GM21619 (cell line): ENCODE measurements at regions not wholly inside any gene's neighbourhood (a gene's known extent, or its start where the extent isn't known, plus 50 kb on each side); places are given as distances from the start of the nearest gene placed in this dataset.

Experiments used
- ATAC-seq: cut with Tn5 transposase; IDR thresholded peaks from one replicate; pipeline ENCODE4 v1.9.1; 2021; ENCODE audit not compliant: unreplicated experiment

DNA sequence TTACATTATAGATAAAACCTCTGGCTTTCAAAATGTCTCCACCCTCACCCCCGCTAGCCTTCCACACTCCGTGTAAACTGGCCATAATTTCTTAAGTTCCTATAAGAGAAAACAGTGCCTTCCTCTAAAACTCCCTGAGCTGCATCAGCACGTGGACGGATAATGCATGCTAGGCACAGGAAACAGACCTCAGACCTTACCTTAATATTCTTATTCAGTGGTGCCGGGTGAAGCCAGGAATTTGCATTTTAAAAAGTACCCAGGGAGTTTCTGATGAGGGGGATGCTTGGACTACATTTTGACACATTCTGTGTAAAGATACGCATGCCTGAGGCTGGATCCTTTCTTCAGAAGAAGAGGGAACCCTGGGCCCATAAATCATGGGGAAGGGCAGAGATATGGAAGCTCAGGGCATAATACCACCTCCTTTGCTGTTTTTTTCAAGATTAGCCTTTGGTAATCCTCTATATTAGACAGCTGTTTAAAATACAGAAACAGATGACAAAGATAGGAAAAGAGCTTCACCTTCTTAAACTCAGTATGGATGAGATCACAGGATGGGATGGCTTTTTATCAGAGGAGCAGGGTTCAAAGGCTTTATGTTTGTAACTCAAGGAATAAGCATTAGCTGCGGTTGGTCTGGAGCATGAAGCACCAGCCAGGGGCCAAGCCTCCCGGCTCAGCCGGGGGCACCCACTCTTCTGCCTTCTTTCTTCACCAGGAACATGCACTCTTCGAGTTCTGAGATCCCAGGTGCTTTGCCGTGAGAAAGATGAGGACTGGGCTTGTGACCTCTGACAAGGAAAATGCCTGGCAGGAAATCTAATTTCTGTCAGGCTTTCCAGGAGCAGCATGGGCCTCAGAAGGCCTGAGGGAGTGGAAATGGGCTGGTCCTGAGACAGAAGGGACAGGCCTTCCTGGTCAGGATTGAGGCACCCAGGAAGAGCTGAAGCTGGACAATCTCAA is 218.1 kb upstream of the SOX4 start:
- ATAC-seq = peak; percentile 74

DNA sequence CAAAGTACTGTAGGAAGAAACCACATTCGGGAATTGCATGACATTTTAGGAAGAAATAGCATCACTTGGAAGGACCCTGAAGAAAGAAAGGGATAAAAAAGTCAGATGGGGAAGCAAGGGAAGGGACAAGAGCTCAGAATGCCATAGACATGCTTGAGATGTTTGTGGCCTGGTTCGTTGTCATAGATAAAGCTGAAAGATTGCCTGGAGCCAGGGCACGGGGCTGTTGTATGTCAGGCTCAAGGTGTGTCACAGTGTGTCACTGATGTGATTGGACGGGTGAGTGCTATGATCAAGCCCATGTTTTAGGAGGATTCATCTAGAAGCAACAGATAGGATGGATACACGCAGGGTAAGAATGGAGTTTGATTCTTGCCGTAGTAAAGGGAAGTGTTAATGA is 216.2 kb upstream of the SOX4 start:
- ATAC-seq = no peak

DNA sequence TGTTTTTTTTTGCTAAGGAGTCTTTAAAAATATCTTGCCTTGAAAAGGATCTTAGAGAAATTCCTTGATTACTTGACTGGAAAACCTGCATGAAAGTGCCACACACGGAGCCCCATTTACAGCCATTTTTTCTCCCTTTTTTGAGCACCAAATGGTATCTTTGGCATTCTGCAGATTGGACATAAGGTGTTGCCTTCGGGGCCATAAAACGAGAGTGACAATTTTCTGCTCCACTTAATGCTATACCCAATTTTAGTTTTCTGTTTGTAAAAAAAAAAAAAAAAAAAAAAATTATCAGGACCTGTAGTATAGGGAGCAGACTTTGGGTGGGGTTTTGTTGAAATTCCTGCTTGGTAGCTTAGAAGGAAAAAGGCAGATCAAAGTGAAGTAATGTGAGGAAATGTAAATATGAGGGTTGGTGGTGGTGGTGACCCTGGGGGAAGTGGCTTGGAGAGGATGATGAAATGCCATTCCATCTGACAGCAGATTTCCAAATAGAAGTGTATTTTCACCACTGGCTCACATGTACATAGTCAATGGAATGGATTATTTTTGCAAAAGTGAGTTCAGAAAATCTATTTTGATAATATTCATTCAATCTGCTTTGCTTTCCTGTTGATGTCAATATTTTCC is 212.1 kb upstream of the SOX4 start:
- no peak for ATAC-seq

DNA sequence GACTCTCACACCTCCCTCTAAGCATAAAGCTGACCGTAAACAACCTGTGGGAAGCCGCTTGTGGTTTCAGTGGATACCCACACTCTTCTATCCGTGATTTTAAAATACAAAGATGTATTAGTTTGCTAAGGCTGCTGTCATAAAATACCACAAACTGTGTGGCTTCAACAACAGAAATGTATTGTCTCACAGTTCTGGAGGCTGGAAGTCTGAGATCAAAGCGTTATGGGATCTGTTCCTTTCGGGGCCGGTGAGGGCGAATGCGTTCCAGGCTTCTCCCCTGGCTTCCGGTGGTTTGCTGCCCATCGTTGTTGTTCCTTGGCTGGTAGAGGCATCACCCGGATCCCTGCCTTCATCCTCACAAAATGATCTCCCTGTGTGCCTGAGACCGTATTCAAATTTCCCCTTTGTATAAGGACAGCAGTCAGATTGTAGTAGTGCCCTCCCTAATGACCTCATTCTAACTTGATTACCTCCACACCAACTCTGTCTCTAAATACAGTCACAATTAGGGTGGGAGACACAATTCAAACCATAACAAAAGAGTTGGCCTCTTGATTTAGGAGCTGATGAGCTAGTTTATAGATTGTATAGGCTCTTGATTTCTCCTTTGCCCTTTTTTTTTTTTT is 210.6 kb upstream of the SOX4 start:
- ATAC-seq = no peak

DNA sequence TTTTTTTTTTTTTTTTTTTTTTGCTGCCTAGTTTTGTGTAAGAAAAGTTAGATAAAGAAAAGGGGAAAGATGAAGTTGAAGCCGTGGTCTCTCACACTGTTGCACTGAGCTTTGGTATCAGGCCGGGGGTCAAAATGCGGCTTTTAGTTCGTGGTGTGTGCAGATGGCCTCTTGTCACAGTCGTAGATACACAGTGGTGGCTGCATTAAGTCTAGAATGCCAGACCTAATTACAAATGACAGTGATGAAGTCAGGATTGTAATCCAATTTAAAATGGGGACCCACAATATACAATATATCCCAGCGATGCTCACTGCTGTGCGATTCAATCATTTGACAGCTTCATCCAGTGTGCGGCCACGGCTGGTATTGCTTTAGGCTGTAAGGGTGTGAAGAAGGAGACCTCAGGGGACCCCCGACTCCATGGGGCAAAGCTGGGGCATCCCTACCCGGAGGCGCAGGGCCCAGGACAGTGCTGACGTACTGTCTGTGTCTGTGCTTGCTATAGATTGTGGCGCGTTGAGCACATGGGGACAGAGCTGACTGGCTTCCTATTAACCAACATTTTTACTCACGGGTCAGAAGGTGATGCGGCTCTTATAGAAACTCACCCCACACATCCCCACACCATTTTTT is 210.0 kb upstream of the SOX4 start:
- no peak for ATAC-seq

DNA sequence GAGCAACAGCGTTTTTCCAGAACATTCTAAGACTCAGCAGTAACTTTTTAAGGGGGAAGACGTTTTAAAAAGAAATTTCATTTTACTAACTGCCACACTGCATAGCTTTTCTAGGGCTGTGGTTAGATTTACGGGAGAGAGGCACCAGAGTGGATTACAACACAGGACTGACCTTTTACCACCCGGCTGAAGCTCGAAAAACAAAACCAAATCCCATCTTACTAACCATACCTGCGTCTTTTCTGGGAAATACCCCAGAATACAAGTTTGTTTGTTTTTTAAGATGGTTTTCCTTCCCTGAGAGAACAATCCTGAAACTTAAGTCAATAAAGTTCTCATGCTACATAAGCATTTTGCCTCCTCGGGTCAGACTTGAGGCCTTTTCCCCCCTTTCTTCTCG is 209.3 kb upstream of the SOX4 start:
- ATAC-seq = no peak

DNA sequence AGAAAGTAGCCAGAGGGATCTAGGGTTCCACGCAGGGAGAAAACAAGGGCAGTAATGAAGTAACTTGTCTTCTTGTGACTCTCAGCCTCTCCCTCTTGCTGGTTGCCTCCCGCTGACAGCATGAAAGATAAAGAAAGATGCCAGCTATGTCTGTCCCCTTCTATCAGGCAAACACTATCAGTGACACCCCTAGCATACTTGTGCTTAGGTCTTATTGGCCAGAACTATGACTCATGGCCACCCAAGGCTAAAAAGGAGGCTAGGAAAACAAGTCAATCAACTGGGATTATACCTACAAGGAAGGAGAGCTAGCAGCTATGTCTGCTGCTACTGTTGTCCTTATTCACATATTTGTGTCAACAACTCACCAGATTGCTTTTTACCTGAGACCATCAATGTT is 206.8 kb upstream of the SOX4 start:
- ATAC-seq = no peak

DNA sequence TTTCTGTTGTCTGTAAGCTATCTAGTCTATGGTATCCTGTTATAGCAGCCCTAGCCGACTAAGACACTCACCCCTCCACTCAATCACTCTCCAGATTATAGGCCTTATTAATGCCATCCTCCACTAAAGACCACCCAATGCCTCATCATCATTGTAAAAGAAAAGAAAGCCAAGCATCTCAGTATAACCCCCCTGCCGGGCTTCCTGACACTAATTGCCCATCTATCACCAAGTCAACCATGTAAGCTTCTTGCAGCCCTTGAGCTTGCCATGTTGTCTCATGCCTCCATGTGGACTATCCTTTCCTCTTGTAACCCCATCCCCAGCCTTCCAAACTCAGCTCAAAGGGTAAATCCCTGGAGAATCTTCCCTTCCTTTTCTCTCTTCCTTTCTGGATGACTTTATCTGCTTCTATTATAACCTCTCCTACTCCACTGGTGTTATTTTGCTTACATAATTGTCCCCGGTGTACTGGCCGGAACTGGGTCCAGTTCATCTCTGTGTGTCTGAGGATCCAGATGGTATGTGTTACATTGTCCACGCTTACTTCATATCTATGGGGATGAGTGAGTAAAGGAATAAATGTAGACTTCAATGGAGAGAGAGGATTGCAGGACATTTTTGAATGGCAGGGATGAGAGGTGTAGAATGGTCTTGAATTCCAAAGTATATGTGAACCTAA is 202.9 kb upstream of the SOX4 start:
- no peak for ATAC-seq

DNA sequence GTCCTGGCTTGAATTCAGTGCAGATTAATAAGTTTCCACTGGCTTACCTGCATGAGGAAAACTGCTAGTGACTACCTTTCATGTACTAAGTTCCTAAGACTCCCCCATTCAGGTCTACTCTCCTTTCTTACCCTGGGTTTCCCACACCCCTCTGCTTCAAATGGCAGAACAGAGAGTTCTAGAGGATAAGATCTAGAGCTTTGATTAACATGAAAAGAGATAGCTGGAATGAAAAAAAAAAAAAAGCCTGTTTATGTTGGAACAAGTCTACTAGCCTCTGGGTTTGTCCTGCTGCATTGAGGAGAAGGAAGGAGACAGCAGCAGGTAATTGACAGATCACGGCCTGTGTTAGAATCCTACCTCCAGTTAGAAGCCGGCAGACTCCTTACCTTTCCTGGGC is 201.4 kb upstream of the SOX4 start:
- no peak for ATAC-seq

DNA sequence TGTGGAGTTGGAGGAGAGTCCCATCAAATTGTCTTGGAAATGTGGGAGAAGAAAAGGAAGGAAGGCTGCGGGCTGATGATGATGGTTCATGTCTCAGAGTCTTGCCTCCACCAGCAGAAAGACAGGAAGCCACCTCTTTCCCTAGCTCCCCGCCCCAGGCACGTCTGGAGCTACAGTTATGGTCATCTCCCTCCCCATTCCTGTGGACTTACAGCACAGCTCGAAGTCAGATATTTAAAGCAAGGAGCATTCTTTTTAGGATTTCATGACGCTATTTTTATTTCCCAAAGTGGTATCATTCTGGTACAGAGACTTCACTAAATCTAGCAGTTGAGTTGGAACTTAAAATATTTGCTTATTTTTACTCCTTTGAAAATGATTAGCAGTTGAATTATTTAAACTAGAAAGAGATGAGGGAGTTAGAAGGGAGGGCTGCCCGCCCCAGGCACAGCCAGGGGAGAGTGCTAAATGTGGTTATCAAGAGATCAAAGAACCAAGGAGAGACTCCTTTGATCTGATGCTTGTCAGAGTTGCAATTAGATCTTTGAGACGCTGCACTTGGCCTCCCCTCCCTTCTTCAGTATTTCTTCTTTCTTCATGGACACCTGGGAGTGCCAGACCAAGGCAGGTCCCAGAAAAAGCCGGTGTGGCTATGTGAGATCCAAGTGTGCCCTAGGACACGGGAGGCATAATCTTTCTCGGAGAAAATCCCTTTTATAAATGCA is 199.9 kb upstream of the SOX4 start:
- ATAC-seq = no peak

DNA sequence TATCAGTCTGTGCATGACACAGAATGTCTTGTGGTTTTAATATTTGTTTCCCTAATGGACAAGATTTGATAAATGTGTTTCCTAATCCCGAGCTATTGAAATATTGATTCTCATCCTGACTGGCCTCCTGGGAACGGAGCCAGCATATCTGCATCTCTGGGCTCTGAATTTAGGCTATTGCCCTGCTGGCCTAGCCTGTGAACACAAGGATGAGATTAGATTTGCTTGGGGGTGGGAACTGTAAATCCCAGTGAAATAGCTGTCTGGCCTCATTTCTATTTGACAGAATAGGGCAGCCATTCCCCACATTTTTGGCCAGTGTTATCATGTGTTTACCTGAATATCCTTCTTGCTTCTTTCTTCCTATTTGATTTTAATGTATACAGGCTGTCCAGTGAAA is 198.4 kb upstream of the SOX4 start:
- no peak for ATAC-seq

DNA sequence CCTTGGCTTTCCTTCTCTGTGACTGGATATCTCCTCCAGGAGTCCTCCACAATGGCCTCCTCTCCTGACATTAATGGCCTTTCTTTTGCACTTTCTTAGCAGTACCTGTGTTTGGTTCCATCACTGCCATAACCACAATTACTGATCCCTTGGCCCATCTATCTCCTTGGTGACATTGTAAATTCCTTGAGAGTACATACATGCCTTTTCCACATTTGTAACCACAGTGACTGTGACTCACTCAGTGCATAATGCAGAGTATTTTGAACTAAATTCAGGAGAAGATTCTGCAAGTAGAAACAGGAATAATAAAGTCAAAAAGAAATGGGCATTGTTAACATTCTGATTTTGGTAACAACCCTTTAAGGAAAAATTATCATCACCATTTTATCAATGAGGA is 197.2 kb upstream of the SOX4 start:
- no peak for ATAC-seq

DNA sequence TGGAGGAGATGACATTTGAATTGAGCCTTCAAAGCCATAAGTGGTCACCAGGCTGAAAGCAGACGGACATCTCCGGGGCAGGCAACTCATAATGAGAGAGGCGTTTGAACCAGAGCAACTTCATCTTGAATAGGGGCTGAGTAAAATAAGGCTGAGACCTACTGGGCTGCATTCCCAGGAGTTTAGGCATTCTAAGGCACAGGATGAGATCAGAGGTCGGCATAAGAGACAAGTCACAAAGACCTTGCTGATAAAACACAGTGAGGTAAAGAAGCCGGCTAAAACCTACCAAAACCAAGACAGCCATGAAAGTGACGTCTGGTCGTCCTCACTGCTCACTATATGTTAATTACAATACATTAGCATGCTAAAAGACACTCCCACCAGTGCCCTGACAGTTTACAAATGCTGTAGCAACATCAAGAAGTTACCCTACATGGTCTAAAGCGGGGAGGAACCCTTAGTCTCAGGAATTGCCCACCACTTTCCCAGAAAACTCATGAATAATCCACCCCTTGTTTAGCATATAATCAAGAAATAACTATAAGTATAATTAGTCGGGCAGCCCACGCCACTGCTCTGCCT is 194.7 kb upstream of the SOX4 start:
- no peak for ATAC-seq

DNA sequence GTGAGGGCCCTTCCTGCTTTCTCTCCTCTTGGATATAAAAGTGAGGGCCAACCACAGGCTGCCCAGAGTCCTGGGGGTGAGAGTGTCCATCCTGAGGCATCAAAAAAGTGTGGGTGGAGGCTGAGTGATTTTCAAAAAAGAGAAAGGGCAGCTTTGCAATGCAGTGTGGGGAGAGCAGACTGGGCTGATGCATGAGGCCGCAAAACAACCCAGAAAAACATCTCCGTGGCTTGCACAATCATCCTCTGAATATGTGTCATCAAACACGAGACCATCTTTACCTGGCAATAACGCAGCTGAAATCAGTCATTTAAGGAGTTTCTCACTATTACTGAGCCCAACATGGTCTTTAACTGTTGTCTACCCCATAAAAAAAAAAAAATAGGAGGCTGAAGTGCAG is 191.2 kb upstream of the SOX4 start:
- ATAC-seq = peak; percentile 69

DNA sequence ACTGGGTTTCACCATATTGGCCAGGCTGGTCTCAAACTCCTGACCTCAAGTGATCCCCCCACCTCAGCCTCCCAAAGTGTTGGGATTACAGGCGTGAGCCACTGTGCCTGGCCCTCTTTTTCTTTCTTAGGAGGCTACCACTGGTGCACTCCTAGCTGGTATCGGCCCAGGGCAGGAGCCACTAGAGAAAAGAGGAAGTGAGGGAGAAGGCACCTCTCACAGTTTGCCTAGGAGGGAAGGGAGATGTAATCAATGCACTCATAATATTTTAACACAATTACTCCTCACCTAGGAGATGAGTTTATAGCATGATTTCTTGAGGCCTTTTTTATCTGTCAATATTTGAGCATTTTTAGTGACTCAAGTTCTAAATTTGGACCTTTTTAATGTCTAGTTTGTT is 189.0 kb upstream of the SOX4 start:
- no peak for ATAC-seq

DNA sequence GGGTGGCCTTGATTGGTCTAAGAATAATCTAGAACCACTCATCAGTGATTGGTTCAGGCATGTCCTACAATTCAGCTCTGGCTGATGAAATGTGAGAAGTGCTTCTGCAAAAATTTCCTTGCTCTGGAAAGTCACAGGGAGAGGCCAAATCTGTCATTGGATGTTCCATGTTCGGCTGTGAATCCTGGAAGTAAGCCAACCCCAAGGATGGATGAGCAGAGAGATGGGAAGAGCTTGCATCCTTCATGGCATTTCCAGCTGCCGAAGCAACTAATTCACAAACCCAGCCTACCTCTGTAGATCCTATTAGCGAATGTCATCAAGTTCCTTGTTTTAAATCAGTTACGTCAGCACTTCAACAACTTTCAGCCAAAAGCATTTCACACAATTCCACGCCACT is 187.2 kb upstream of the SOX4 start:
- no peak for ATAC-seq

DNA sequence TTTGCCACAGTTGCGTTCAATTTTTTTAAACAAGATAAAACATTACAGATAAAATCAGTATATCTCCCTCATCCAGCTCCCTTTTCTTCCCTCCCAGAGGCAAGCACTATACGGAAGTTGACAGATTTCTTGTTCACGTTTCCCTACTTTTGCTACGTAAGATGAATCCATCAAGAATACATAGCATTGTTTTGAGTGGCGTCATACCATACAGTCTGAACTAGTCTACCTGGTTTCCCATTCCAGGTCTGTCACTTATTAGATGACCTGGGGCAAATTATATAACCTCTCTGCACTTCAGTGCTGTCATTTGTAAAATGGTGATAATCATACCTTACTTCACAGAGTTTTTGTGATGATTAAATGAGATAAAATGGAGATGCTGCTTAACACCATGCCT is 184.3 kb upstream of the SOX4 start:
- no peak for ATAC-seq

DNA sequence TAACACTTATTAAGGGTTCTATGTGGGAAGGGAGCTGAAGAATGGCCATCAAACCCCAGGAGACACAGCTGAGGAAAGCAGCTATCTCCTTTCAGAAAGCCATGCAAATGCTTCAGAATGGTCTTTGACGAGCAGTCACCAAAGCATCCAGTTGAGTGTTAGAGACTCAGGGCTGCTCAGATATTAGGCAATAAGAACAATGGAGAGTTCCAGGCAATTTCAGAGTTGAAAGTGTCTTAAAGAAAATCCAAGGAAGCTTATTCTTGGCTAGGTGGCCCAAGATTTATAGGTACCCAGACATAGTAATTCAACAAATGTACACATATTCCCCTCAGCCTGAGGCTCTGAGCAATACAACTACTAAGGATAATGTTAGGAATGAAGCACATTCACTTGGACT is 180.1 kb upstream of the SOX4 start:
- ATAC-seq = no peak

DNA sequence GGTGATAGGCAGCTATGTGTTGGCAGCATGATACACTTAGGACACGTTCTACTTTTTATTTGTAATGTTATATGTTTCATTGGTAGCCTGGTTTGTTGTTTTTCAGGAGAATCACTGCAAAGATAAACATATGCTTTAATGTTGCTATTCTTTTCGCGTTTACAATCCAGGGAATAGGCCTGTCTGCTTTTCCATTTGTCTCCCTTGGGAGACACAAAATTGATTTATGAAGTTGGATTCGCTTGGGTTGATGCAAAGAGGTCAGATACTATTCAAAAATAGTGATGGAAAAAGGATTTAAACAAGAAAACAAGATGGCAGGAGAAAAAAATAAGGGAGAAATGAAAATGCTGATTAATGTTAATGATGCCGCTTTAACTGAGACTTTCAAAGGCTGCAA is 179.5 kb upstream of the SOX4 start:
- no peak for ATAC-seq
